ENCODE measurements at regions not wholly inside any gene's neighbourhood (a gene's known extent, or its start where the extent isn't known, plus 50 kb on each side); places are given as distances from the start of the nearest gene placed in this dataset.

DNA sequence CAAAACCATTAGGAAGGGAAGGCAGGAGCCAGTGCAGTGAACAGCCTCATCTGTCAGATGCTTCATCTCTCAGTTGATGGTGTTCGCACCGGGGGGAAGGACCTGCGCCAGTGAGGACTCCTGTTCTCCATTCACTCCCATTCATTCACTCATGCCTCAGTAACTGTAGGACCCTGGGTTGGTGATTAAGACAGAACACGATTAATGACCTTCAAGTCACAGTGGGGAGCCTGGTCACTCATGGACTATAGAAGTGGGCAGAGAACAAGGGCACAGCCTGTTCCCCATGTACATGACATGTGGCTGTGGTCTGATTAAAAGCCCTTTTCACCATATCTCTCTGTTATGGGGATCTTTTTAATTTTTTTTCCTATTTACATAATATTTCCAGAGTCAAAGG, 113.3 kb downstream of the RPS12 start:
- Histone ChIP-seq H3K27ac (no peak overlapping the region), H3K4me3 (no peak overlapping the region), H3K36me3 (no peaks in the 10 kb centered on the region), H3K27me3 (no peaks in the 10 kb centered on the region), H3K9me3 (replicated peaks) (no peaks in the 10 kb centered on the region), H3K4me1 (peaks cover 12% of the 10 kb centered on the region)
- no peak for DNase-seq

- DNase-seq, result no peak
- Histone ChIP-seq H3K4me1 (peaks cover 26% of the 10 kb centered on the region), H3K27ac (no peak overlapping the region), H3K9me3 (replicated peaks) (no peaks in the 10 kb centered on the region), H3K27me3 (no peaks in the 10 kb centered on the region), H3K36me3 (no peaks in the 10 kb centered on the region), H3K4me3 (no peak overlapping the region)
Measured at GRCh38 chr6:132929141-132929540, 114.8 kb downstream of the RPS12 start.

- no peak overlapping the region for H3K4me3 ChIP-seq
- H3K36me3 ChIP-seq, result no peaks in the 10 kb centered on the region
- no peaks in the 10 kb centered on the region for H3K27me3 ChIP-seq
- H3K27ac ChIP-seq, result no peak overlapping the region
- peaks cover 32% of the 10 kb centered on the region for H3K4me1 ChIP-seq
- H3K9me3 ChIP-seq (replicated peaks), result no peaks in the 10 kb centered on the region
- DNase-seq, result no peak
Measured at GRCh38 chr6:132931313-132931712, 116.9 kb downstream of the RPS12 start.

GRCh38 chr6:132931936-132932514, 117.7 kb downstream of the RPS12 start:
- H3K4me1 ChIP-seq, result peaks cover 32% of the 10 kb centered on the region
- no peaks in the 10 kb centered on the region for H3K9me3 ChIP-seq (replicated peaks)
- no peak overlapping the region for H3K4me3 ChIP-seq
- no peaks in the 10 kb centered on the region for H3K27me3 ChIP-seq
- no peaks in the 10 kb centered on the region for H3K36me3 ChIP-seq
- H3K27ac ChIP-seq, result no peak overlapping the region
- DNase-seq, result peak; percentile 26 to 53

DNA sequence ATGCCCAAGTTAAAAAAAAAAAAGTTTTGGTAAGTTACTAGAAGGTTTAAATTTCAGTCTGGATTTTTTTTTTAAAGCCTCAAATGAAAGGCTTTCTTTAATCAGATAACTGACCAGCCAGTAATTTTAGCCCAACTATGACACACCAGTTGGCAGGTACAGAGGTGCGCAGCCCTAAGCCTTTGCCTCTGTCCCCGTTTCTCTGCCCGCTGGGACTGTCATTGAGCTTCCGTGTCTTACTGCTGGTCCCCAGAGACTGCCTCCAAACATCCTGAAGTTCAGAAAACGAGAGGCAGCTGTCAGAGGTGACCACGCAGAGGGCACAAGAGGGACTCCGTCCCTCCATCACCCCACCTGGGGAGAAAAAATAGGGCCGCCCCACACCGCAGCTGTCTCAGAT, 118.2 kb downstream of the RPS12 start:
- H3K9me3 ChIP-seq (replicated peaks), result no peaks in the 10 kb centered on the region
- H3K4me1 ChIP-seq, result peaks cover 32% of the 10 kb centered on the region
- H3K36me3 ChIP-seq, result no peaks in the 10 kb centered on the region
- H3K27me3 ChIP-seq, result no peaks in the 10 kb centered on the region
- DNase-seq, result peak; percentile 23 to 47
- H3K4me3 ChIP-seq, result peak overlapping the region; percentile 49
- H3K27ac ChIP-seq, result peak overlapping the region; percentile 28

DNA sequence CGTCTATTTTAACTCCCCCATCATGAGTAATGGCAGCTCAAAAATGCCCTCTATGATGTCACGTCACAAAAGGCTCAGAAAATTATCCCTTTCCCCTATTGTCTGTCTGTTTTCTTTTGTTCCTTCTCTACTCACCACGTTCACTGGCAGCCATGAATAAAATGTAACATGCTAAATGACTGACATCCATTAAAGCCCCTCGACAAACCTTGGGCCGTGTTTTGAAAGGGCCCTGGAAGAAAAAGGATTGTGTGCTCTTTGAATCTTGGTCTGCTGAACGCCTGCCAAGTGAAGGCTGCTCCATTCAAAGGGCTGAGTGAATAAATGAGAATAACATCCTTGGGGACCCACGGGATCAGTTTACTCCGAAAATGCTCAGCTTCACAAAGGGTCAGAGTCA, 118.7 kb downstream of the RPS12 start:
- Histone ChIP-seq H3K27me3 (no peaks in the 10 kb centered on the region), H3K4me3 (peak overlapping the region; percentile 49), H3K4me1 (peaks cover 32% of the 10 kb centered on the region), H3K27ac (peak overlapping the region; percentile 28), H3K36me3 (no peaks in the 10 kb centered on the region), H3K9me3 (replicated peaks) (no peaks in the 10 kb centered on the region)
- DNase-seq, result peak; percentile 29 to 54

DNA sequence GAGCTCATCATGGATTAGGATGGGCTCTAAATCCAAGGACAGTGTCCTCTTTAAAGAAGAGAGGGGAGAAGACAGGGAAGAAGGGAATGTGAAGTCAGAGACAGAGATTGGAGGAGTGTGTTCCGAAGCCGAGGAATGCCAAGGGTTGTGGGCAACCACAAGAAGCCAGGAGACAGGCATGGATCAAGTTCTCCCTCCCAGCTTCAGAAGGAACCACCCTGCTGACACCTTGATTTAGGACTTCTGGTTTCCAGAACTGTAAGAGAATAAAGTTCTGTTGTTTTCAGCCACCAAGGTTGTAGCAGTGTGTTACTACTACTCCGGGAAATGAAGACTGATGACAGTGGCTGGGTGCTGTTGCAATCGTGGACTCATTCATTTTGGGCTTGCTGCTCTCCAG, 120.1 kb downstream of the RPS12 start:
- no peak overlapping the region for H3K4me3 ChIP-seq
- H3K27me3 ChIP-seq, result no peaks in the 10 kb centered on the region
- H3K27ac ChIP-seq, result no peak overlapping the region
- H3K36me3 ChIP-seq, result no peaks in the 10 kb centered on the region
- peaks cover 32% of the 10 kb centered on the region for H3K4me1 ChIP-seq
- no peak for DNase-seq
- no peaks in the 10 kb centered on the region for H3K9me3 ChIP-seq (replicated peaks)

DNA sequence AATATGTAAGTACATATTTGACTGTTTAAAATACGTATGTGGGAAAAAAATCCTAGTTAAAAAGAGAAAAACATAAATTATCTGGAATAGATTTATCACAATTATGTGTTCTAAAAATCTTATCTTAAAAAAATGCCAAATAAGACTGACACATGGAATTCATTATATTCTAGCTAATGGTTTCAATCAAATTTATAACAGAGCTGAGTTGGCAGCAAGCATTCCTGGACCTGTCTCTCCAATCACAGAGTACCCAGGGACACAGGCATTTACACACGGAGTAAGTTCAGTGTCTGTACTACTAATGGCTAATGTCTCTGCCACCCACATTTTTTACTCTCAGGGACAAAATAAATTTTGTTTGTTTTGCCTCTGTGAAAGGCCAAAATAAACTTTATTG, 122.3 kb downstream of the RPS12 start:
- H3K27me3 ChIP-seq, result no peaks in the 10 kb centered on the region
- DNase-seq, result no peak
- H3K4me3 ChIP-seq, result no peak overlapping the region
- H3K27ac ChIP-seq, result no peak overlapping the region
- peaks cover 31% of the 10 kb centered on the region for H3K4me1 ChIP-seq
- H3K9me3 ChIP-seq (replicated peaks), result no peaks in the 10 kb centered on the region
- H3K36me3 ChIP-seq, result no peaks in the 10 kb centered on the region

DNA sequence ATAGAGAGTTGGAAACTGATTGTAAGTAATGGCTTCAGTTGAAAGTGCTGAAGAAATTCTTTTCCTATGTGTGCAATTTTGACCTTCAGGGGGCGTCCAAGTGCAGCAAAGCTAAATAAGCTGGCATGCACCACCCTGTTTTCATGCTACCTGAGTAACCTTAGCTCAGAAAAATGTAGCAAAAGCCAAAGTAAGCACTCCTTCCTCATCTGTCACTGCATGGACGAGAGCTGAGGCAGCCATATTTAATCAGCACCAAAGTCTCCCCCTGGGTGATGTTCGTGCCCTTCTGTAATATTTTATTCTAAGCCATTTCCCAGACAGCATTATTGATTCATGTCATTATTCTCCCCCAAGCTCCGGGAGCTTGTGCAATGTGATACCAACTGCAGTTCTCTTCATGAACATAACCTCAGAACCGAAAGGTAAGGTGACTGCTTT, 123.1 kb downstream of the RPS12 start:
- no peak overlapping the region for H3K4me3 ChIP-seq
- no peaks in the 10 kb centered on the region for H3K36me3 ChIP-seq
- DNase-seq, result peak; percentile 66 to 83
- no peak overlapping the region for H3K27ac ChIP-seq
- H3K9me3 ChIP-seq (replicated peaks), result no peaks in the 10 kb centered on the region
- no peaks in the 10 kb centered on the region for H3K27me3 ChIP-seq
- peaks cover 22% of the 10 kb centered on the region for H3K4me1 ChIP-seq

DNA sequence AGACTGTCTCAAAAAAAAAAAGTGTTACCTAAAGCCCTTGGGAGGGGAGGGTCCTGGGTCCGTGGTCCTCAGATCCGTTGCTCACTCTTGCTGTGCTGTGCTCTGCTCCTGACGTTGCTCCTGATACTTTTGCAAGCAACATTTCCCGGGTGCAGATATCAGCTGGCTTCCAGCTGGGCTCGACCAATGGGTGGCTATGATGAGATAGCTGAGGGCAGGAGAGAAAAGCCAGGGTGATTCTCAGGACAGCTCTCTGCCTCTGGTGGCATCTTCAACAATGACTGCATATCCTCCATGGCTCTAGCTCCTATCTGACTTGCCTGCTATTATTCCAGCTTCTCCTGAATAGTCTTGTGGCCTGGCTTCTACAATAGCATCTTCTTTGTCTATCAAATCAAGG, 134.5 kb downstream of the RPS12 start:
- no peaks in the 10 kb centered on the region for H3K9me3 ChIP-seq (replicated peaks)
- DNase-seq, result no peak
- H3K36me3 ChIP-seq, result no peaks in the 10 kb centered on the region
- H3K27ac ChIP-seq, result no peak overlapping the region
- H3K27me3 ChIP-seq, result no peaks in the 10 kb centered on the region
- H3K4me1 ChIP-seq, result peaks cover 47% of the 10 kb centered on the region
- no peak overlapping the region for H3K4me3 ChIP-seq

DNA sequence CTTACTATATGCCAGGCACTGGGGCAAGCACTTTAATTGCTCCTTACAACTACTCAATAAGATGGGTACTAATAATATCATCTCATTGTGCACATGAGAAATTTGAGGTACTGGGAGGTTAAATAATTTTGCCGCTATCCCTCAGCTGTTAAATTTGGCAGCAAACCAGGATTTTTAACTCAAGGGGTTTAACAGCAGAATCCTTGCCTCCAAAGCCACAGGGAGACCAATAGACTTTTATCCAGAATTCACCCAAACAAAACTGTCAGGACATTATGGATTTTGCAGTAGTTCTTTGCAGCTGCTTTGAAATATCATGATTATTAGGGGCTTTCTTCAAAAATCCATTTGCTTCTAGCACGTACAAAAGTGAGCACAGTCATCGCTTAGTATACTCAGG, 136.2 kb downstream of the RPS12 start:
- H3K27me3 ChIP-seq, result no peaks in the 10 kb centered on the region
- DNase-seq, result peak; percentile 55 to 88

DNA sequence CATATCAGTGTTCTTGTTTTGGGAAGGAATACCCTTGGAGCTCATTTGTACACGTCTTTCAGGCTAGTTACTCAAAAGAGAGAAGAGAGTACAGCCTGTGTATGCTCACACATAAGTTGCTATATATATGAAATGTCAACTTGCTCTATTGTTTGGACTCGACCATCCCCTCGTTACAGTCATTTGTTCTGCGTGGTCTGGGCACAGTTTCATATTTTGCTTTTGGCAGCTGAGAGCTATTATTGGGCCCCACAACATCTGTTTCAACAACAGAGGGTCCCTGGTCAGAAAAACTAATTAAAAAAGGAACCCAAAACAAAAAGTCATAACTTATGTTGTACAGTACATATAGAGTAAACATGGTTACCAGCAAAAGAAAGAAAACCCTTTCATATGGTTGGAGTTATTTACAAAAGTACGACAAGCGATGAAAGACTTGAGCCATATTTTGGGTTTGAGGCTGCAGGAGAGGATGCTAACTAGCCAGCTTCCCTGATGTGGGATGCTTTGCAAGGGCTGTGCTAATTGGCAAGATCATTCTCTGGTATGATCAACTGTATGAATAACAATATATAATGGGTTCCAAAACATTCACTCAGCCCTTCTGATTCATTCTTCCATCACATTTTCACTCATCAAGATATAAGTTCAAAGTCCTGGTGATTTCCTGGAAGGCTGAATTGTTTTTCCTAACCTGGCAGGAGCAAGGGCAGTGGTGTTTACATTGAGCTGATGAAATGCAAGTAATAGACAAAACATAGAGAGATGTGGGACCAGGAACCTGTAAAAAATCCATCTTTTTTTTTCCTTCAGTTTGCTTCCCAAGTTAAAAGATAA, 137.9 kb downstream of the RPS12 start:
- no peaks in the 10 kb centered on the region for H3K27me3 ChIP-seq
- H3K36me3 ChIP-seq, result no peaks in the 10 kb centered on the region
- peaks cover 38% of the 10 kb centered on the region for H3K4me1 ChIP-seq
- H3K27ac ChIP-seq, result peak overlapping the region; percentile 22
- H3K4me3 ChIP-seq, result no peak overlapping the region
- DNase-seq, result peak in 1 of 2 experiments; percentile 50
- no peaks in the 10 kb centered on the region for H3K9me3 ChIP-seq (replicated peaks)

More for the DNA sequence above, 136.2 kb downstream of the RPS12 start:
- Histone ChIP-seq H3K9me3 (replicated peaks) (no peaks in the 10 kb centered on the region), H3K4me1 (peaks cover 38% of the 10 kb centered on the region), H3K36me3 (no peaks in the 10 kb centered on the region), H3K4me3 (no peak overlapping the region), H3K27ac (peak overlapping the region; percentile 2)

DNA sequence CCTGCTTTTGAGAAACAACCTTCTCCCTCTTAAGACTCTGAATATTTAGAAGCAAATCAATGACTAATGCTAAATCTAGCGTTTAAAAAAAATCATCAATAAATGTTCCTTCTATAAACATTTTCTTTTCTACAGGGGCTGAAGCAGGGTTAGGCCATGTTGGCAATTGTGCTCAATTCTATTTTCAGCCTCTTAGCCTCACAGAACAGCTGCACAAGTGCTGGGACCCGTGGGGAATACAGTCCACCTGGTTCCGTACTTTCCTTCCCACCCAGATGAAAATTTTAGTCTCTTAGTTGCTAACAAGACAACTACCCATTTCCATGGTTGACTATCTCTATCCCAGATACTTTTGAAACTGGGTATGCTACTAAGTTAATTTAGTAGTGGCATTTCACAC, 138.6 kb downstream of the RPS12 start:
- Histone ChIP-seq H3K9me3 (replicated peaks) (no peaks in the 10 kb centered on the region), H3K4me3 (no peak overlapping the region), H3K36me3 (no peaks in the 10 kb centered on the region), H3K27ac (peak overlapping the region; percentile 22), H3K27me3 (no peaks in the 10 kb centered on the region), H3K4me1 (peaks cover 38% of the 10 kb centered on the region)
- DNase-seq, result peak; percentile 62 to 80

DNA sequence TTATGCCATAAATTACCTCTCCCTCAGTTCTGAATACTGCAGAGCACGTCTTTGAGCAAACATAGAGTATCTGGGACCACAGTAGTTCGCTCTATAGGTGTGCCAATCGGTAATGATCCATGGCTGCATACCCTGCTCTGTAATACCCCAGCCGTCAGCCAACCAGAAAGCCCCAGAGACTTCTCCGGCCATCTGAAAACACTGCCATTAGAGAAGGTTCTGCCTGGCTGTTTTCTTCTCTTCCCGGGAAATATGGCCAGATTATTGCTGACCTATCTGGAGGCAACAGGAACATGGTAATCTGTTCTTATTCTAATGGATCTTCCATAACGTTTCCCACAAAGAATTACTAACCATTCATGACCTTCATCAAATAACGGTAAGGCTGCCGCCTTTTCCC, 139.9 kb downstream of the RPS12 start:
- Histone ChIP-seq H3K27me3 (no peaks in the 10 kb centered on the region), H3K36me3 (no peaks in the 10 kb centered on the region), H3K9me3 (replicated peaks) (no peaks in the 10 kb centered on the region), H3K4me3 (no peak overlapping the region), H3K4me1 (peaks cover 38% of the 10 kb centered on the region), H3K27ac (no peak overlapping the region)
- no peak for DNase-seq

- Histone ChIP-seq H3K9me3 (replicated peaks) (no peaks in the 10 kb centered on the region), H3K27ac (no peak overlapping the region), H3K4me3 (no peak overlapping the region), H3K27me3 (no peaks in the 10 kb centered on the region), H3K36me3 (no peaks in the 10 kb centered on the region), H3K4me1 (peaks cover 37% of the 10 kb centered on the region)
- DNase-seq, result no peak
Measured at GRCh38 chr6:132954936-132955335, 140.6 kb downstream of the RPS12 start.

Data from SJCRH30 (cell line).